ENCODE measurements at regions not wholly inside any gene's neighbourhood (a gene's known extent, or its start where the extent isn't known, plus 50 kb on each side); places are given as distances from the start of the nearest gene placed in this dataset.

DNA sequence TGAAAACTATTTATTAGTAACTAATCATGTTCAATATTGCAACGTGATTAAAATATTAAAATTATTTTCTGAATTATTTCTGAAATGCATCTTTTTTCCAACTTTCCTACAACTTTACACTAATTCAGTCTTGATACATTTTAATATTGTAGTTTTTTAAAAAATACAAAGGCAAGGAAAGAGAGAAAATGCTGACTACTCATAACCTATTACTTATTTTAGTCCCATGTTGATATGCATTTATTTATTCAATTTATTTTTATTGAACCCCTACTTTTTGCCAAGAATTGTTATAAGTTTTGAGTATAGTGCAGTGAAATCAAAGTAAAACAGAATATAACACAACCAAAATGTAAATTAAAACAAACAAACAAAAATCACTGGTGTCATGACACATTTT lies 978.2 kb downstream of the CDH9 start:
- no peaks in the 10 kb centered on the region for H3K27me3 ChIP-seq (ENCODE audit: control insufficient read depth, insufficient read depth, low read length)
- no peak overlapping the region for H3K27ac ChIP-seq (ENCODE audit: insufficient read depth, low read length)
- no peak overlapping the region for H2AK5ac ChIP-seq (ENCODE audit: low read depth, low read length)
- H4K91ac ChIP-seq (ENCODE audit: insufficient read depth, low read depth, low read length): no peak overlapping the region
- no CpG with 5 or more reads among the region's 1 CpG for WGBS, 2 experiments (ENCODE audit: extremely low coverage in 2 of 2, insufficient read length in 1 of 2)
- H3K79me1 ChIP-seq (ENCODE audit: low read depth in 1 of 2, low read length in 2 of 2): no peaks in the 10 kb centered on the region
- H3K14ac ChIP-seq (replicated peaks; ENCODE audit: low read depth, low read length): no peak overlapping the region
- H3K4ac ChIP-seq (ENCODE audit: low read depth, low read length): no peak overlapping the region
- no peak overlapping the region for H2BK5ac ChIP-seq (ENCODE audit: low read depth, low read length, poor library complexity, severe bottlenecking)
- H3K56ac ChIP-seq (ENCODE audit: extremely low read depth, insufficient read depth, low read length): no peak overlapping the region
- no peak overlapping the region for H4K5ac ChIP-seq (ENCODE audit: low read depth, low read length)
- intact Hi-C loops (cut with micrococcal nuclease): no loop called here
- no TSS peak for BruUV-seq (replicated peaks)
- H2BK20ac ChIP-seq (ENCODE audit: low read depth, low read length): no peak overlapping the region
- no peaks in the 10 kb centered on the region for H3K4me1 ChIP-seq (ENCODE audit: control insufficient read depth, insufficient read depth, low read length)
- no peaks in the 10 kb centered on the region for H3K9me1 ChIP-seq (ENCODE audit: insufficient read depth, low read length)
- no peak overlapping the region for H3K9ac ChIP-seq (ENCODE audit: low read depth, low read length)
- H3K4me2 ChIP-seq (ENCODE audit: low read depth, low read length): no peak overlapping the region
- H3K4me3 ChIP-seq (ENCODE audit: insufficient read depth, low read depth, low read length): no peak overlapping the region
- H2BK15ac ChIP-seq (ENCODE audit: low read depth, low read length): no peak overlapping the region
- no peak overlapping the region for H4K8ac ChIP-seq (ENCODE audit: low read depth in 2 of 2, low read length in 2 of 2)
- dilution Hi-C loops (cut with HindIII; ENCODE audit: low sequenced_read_pairs, unreplicated experiment): no loop called here
- ChIA-PET CTCF (no interaction called here), POLR2A (ENCODE audit: unreplicated experiment) (no interaction called here)
- DNase-seq (no peak), ATAC-seq (ENCODE audit: low read depth) (no peak)
- no peak overlapping the region for H2BK120ac ChIP-seq (ENCODE audit: low read depth, low read length)
- TF ChIP-seq SMC3 (IDR thresholded peaks at IDR 0.05; ENCODE audit: low read depth, low read length) (no peak), MAFK (IDR thresholded peaks at IDR 0.05; ENCODE audit: low read depth, low read length) (peak; percentile 37; the same call in 1 of the 2 replicates)
- no peaks in the 10 kb centered on the region for H4K20me1 ChIP-seq (ENCODE audit: insufficient read depth, low read length)
- H3K23ac ChIP-seq (ENCODE audit: low read depth, low read length): no peak overlapping the region
- in situ Hi-C loops (cut with MboI; ENCODE audit: low sequenced_read_pairs): no loop called here
- no peaks in the 10 kb centered on the region for H3K36me3 ChIP-seq (ENCODE audit: control insufficient read depth, insufficient read depth, low read length)
- H2AFZ ChIP-seq (replicated peaks; ENCODE audit: low read length, poor library complexity): no peak overlapping the region
- H3K9me3 ChIP-seq (ENCODE audit: control insufficient read depth, insufficient read depth, low read length): peaks cover 2% of the 10 kb centered on the region
- no peak overlapping the region for H3K18ac ChIP-seq (ENCODE audit: low read depth, low read length)
- no peak overlapping the region for H2AK9ac ChIP-seq (replicated peaks; ENCODE audit: low read depth, low read length, poor library complexity)

All from IMR-90 (cell line).